ENCODE measurements at regions not wholly inside any gene's neighbourhood (a gene's known extent, or its start where the extent isn't known, plus 50 kb on each side); places are given as distances from the start of the nearest gene placed in this dataset.

DNA sequence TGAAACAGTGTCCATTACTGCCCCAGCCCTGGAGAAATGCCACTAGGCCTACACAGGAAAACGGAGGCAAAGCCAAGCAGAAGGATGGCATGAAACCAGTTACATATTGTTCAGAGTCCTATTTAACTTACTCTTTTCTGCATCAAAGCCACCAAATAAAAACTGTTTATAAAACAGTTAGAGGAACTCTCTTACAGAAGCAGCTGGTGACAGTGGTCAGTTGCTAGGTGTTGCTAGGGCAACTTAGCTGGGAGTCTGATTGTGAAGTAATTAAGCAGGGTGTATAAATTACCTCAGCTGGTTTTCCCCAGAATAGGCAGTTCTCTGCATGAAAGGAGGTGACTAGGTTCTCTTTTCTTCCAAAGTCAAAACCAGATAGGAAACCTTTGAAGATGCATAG, 115.6 kb upstream of the ZBED5 start:
- Histone ChIP-seq H3K9me1 (replicated peaks; ENCODE audit: control insufficient read depth, extremely low read depth, insufficient read depth, low read length) (no peaks in the 10 kb centered on the region), H3K4me1 (ENCODE audit: control insufficient read depth, extremely low read depth, insufficient read depth, low read length) (no peaks in the 10 kb centered on the region), H3K9ac (replicated peaks; ENCODE audit: extremely low read depth, insufficient read depth, low read length) (no peak overlapping the region), H3K36me3 (ENCODE audit: control insufficient read depth in 2 of 2, extremely low read depth in 1 of 2, insufficient read depth in 2 of 2, low read length in 2 of 2) (no peaks in the 10 kb centered on the region), H3K79me2 (ENCODE audit: control insufficient read depth, insufficient read depth, low read length) (no peaks in the 10 kb centered on the region), H3K9me3 (replicated peaks; ENCODE audit: control insufficient read depth, insufficient read depth, low read length) (no peaks in the 10 kb centered on the region), H2AFZ (ENCODE audit: low read depth, low read length) (no peak overlapping the region), H3K4me2 (ENCODE audit: insufficient read depth, low read length) (no peak overlapping the region), H4K20me1 (replicated peaks; ENCODE audit: control insufficient read depth, extremely low read depth, insufficient read depth, low read length) (no peaks in the 10 kb centered on the region), H3K27me3 (ENCODE audit: control insufficient read depth in 2 of 2, insufficient read depth in 2 of 2, low read length in 2 of 2) (peaks cover 11 to 14% of the 10 kb centered on the region in 2 experiments), H3K27ac (ENCODE audit: insufficient read depth, low read depth, low read length) (no peak overlapping the region), H3K4me3 (replicated peaks in 1 of 3; ENCODE audit: insufficient read depth in 1 of 3, low read depth in 1 of 3, low read length in 3 of 3) (no peak overlapping the region)
- intact Hi-C loops (cut with micrococcal nuclease) (no loop called here), dilution Hi-C loops (cut with MboI; ENCODE audit: extremely low pct_ligation_motif_present, low sequenced_read_pairs) (no loop called here)
- BruUV-seq (replicated peaks): no TSS peak
- FAIRE-seq: no peak
- CTCF ChIA-PET: no interaction called here
- no peak for DNase-seq (ENCODE audit: low read depth, low spot score)
- TF ChIP-seq GATA2 (IDR thresholded peaks at IDR 0.05; ENCODE audit: insufficient read depth, insufficient read length, low read depth, low read length) (no peak), JUN (IDR thresholded peaks at IDR 0.05; ENCODE audit: borderline replicate concordance, insufficient read depth, insufficient read length, low read depth) (no peak), POLR2AphosphoS5 (IDR thresholded peaks at IDR 0.05; ENCODE audit: insufficient read depth, low read depth, low read length) (no peak), MAX (IDR thresholded peaks at IDR 0.05; ENCODE audit: insufficient read depth, insufficient read length) (no peak), MYC (IDR thresholded peaks at IDR 0.05; ENCODE audit: low read depth, low read length) (no peak), FOS (IDR thresholded peaks at IDR 0.05; ENCODE audit: borderline replicate concordance, insufficient read depth, low read length) (no peak), POLR2A (IDR thresholded peaks at IDR 0.05; ENCODE audit: low read depth, low read length) (no peak), CTCF (IDR thresholded peaks at IDR 0.05; ENCODE audit: extremely low read depth in 1 of 2, insufficient read depth in 1 of 2, low read depth in 1 of 2, low read length in 2 of 2) (no peak), EZH2 (IDR thresholded peaks at IDR 0.05; ENCODE audit: borderline replicate concordance, low read depth, low read length, severe bottlenecking) (no peak)
- POLR2A ChIA-PET: no interaction called here
